Adipocyte (in vitro differentiated cells): ENCODE measurements at regions not wholly inside any gene's neighbourhood (a gene's known extent, or its start where the extent isn't known, plus 50 kb on each side); places are given as distances from the start of the nearest gene placed in this dataset.
A peak's percentile ranks its signal among the peaks of the same experiment; 100 is the strongest.

Experiments used
- DNase-seq: peaks from one replicate; pipeline ENCODE4 v3.0.0-alpha.2; 2015; ENCODE audit warnings: low read depth
- H3K27me3 ChIP-seq: replicated peaks from 2 replicates; pipeline ENCODE4 v1.7.0; 2013; ENCODE audit warnings: mild to moderate bottlenecking, low read length, moderate library complexity; ENCODE audit not compliant: control insufficient read depth, insufficient read depth
- H3K36me3 ChIP-seq: 2 replicates; pipeline ENCODE4 v1.7.0; 2013; ENCODE audit warnings: low read length, mild to moderate bottlenecking, moderate library complexity; ENCODE audit not compliant: control insufficient read depth, insufficient read depth, severe bottlenecking
- H3K4me1 ChIP-seq: 2 replicates; pipeline ENCODE4 v1.7.0; 2013; ENCODE audit warnings: mild to moderate bottlenecking, low read length, moderate library complexity; ENCODE audit not compliant: control insufficient read depth, insufficient read depth
- H3K4me3 ChIP-seq: 2 replicates; pipeline ENCODE4 v1.7.0; 2013; ENCODE audit warnings: mild to moderate bottlenecking, low read length, moderate library complexity
- H3K9ac ChIP-seq: 2 replicates; pipeline ENCODE4 v1.7.0; 2013; ENCODE audit warnings: mild to moderate bottlenecking, low read length, moderate library complexity
- H3K9me3 ChIP-seq: 2 replicates; pipeline ENCODE4 v1.7.0; 2013; ENCODE audit warnings: mild to moderate bottlenecking, low read length, moderate library complexity; ENCODE audit not compliant: control insufficient read depth

DNA sequence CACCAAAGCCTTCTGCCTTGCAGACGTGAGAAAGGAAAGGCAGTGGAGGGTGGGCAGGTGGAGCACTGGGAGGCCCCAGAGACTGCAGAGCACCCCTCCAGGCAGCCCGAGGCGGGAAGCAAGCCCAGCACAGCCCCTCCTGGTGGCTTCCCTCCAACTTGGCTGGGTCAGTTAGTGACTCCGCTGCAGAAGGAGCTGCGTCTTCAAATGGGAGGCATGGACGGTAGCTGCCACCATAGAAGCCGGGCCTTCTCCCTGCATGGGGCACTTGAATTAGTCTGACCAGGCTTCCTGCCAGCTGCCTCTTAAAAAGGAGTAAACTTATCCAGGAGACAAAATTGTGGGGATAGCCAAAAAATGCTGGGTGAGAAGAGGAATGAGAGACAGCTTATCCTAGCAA, 88.0 kb upstream of the RPS6KA2 start:
- Histone ChIP-seq H3K9ac (no peak overlapping the region), H3K4me3 (no peak overlapping the region), H3K4me1 (no peaks in the 10 kb centered on the region), H3K9me3 (peaks cover 13% of the 10 kb centered on the region), H3K36me3 (no peaks in the 10 kb centered on the region), H3K27me3 (peaks cover 21% of the 10 kb centered on the region)
- DNase-seq = no peak

DNA sequence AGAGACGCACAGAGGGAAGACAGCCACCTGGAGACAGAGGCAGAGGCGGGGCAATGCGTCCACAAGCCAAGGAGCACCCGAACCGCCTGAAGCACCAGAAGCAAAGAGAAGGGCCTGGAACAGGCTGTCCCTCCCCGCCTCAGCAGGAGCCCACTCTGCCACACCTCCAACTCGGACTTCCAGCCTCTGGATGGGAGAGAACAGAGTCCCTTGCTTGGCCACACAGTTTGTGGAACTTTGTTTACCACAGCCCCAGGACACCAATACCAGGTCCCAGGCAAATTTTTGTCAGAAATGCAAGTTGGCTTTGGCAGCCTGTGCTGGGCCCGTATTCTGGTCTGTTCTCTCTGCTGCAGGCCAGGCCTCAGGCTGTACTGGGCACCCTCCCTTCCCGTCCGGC, 87.5 kb upstream of the RPS6KA2 start:
- no peak overlapping the region for H3K4me3 ChIP-seq
- H3K36me3 ChIP-seq = no peaks in the 10 kb centered on the region
- no peak overlapping the region for H3K9ac ChIP-seq

DNA sequence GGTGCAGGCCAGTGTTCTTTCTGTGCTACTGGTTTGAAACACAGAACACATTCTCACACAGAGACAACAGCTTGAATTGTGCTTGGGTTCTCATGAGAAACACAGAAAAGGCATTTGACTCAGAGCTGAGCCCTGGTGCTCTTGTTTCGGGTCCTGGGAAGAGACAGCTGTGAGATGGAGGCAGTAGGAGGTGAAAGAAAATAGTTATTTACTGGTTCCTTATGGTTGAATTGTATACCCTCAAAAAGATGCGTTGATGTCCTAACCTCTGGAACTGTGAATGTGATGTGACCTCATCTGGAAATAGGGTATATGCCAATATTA, 87.1 kb upstream of the RPS6KA2 start:
- Histone ChIP-seq H3K4me1 (no peaks in the 10 kb centered on the region), H3K36me3 (no peaks in the 10 kb centered on the region), H3K27me3 (peaks cover 21% of the 10 kb centered on the region), H3K9me3 (peaks cover 13% of the 10 kb centered on the region), H3K9ac (no peak overlapping the region), H3K4me3 (no peak overlapping the region)
- no peak for DNase-seq

More for the DNA sequence above, 87.5 kb upstream of the RPS6KA2 start:
- Histone ChIP-seq H3K27me3 (peaks cover 21% of the 10 kb centered on the region), H3K9me3 (peaks cover 13% of the 10 kb centered on the region), H3K4me1 (no peaks in the 10 kb centered on the region)
- no peak for DNase-seq

DNA sequence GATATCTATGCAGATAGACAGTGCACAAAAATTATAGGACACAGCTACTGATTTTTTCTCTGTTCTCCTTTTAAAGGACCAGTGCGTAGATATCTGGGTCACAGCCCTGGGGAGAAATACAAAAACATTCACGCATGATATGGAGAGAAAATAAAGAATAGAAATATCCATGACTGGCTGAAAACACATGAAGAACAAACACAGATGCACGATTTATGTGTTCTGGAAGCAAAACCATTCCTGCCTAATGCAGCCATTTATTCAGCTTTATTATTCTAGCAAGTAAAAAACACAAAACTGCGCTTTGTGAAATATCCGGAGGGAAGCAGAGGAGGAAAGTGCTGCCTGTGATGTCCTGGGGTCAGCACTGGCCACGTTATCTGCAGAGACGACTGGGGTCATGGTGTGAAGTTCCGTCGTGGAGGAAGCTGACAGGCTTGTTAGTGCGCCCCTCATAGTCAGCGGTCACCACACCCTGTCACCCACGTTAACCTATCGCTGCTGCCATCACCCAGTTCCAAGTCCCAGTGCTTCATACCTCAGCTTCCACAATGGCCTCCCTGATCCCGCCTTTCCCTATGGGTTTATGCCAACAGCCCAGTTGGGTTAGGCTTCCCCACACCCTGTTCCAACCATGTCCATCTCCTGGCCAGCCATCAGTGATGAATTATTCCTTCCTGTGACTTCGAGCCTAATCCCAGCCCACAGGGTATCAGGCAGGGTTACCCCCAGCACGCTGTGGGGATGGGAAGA, 86.6 kb upstream of the RPS6KA2 start:
- no peak for DNase-seq
- Histone ChIP-seq H3K4me1 (no peaks in the 10 kb centered on the region), H3K9ac (no peak overlapping the region), H3K4me3 (no peak overlapping the region), H3K36me3 (no peaks in the 10 kb centered on the region), H3K9me3 (peaks cover 13% of the 10 kb centered on the region), H3K27me3 (peaks cover 21% of the 10 kb centered on the region)

DNA sequence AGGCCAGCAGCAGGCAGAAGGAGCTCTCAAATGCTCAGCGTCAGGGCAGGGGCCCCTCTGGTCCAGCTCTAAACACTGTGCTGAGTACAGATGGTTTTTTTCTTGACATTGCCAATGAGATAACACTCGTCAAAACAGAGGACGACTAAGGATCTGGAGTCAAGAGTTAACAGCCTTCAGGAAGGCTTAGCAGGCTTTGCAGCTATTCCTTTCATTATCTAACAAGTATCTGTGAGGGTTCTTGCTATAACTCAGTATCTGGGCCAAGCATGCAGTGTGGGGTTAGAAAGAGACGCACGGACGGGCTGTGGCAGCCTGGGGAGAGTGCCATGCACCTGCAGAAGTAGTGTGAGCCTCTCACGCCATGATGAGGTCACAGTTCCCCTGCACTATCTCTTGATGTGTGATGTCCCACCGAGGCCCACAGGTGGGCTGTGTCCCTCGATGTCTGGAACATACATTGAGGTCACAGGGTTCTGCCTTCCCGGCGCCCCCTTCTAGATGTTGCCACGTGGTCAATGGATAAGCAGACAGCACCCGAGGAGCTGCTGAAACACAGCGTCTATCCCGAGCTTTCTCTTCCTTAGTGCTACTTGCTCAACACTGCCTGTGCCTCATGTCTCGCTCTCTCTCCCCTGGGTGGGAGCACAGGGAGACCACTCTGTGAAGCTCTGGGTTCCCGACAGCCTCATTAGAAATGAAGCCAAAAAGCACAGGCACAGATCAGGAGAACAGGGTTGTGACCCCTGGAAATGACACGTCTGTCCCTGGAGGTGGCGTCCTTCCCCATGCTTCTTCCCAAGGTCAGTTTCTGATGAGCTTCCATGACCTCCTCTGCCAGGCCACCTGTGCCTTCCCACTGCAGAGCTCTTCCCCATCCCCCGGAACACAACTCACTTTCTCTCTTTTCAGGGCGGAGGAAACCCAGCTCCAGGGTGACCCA, 85.5 kb upstream of the RPS6KA2 start:
- Histone ChIP-seq H3K36me3 (no peaks in the 10 kb centered on the region), H3K9me3 (peaks cover 13% of the 10 kb centered on the region), H3K4me3 (no peak overlapping the region), H3K9ac (no peak overlapping the region), H3K4me1 (no peaks in the 10 kb centered on the region), H3K27me3 (peaks cover 21% of the 10 kb centered on the region)
- no peak for DNase-seq

DNA sequence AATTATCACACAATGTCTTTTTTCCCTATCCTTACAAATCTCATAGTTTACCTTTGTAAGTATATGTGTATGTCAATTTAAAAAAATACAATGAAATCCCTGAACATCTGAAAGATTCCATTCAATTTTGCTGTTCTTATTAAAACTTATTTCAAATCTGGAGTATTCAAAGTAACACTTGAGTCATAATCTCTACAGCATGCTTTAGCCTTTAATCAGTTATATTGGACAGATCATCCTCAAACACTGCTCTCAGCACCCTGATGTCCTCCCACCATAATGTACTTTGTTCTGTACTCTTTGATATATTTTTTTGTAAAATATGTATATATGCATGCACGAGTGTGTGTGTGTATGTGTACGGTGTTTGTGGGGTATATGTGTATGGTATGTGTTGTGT, 83.0 kb upstream of the RPS6KA2 start:
- Histone ChIP-seq H3K27me3 (peaks cover 22% of the 10 kb centered on the region), H3K36me3 (no peaks in the 10 kb centered on the region), H3K9me3 (peaks cover 13% of the 10 kb centered on the region), H3K4me3 (no peak overlapping the region), H3K9ac (no peak overlapping the region), H3K4me1 (no peaks in the 10 kb centered on the region)
- DNase-seq = no peak

DNA sequence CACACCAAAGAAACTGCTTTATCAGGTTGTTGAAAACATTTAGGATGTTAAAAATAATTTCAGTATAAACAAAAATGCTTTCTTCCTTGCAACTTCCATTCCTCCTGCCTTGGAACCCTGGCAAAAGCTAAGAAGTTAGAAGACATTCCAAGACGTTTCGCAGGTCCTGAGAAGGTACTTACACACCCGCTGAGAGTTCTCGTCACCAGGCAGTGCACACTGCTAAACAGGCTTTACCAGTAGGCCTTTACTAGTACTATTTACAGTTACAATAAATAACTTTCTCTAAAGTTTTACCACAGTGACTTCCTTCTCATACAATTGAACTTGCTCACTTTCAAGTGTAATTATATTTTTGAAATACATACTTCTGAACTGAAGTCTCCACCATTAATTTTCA, 81.4 kb upstream of the RPS6KA2 start:
- Histone ChIP-seq H3K36me3 (no peaks in the 10 kb centered on the region), H3K9me3 (peaks cover 13% of the 10 kb centered on the region), H3K4me1 (no peaks in the 10 kb centered on the region), H3K4me3 (no peak overlapping the region), H3K27me3 (peaks cover 24% of the 10 kb centered on the region), H3K9ac (no peak overlapping the region)
- DNase-seq = no peak

DNA sequence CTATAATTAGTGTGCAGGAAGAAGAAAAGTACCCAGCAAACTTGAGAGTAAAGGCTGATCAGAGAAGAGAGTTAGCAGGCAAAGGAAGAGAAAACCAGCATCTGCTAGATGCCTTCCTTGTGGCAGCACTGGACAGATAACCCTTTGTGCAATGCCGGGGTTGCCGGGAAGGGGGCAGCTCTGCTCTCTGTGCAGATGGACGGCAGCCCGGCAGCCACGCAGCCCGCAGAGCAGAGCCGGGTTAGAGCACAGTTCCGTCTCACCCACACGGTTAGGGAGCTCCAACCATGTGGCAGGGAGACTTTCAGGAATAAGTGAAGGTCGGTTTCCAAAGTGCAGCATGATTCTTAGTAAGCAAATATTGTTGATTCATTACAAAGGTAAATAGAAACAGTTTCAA, 80.0 kb upstream of the RPS6KA2 start:
- H3K36me3 ChIP-seq = no peaks in the 10 kb centered on the region
- no peak overlapping the region for H3K4me3 ChIP-seq
- H3K9ac ChIP-seq = no peak overlapping the region
- no peaks in the 10 kb centered on the region for H3K4me1 ChIP-seq
- peaks cover 31% of the 10 kb centered on the region for H3K27me3 ChIP-seq
- H3K9me3 ChIP-seq = peaks cover 9% of the 10 kb centered on the region
- DNase-seq = peak; percentile 16

DNA sequence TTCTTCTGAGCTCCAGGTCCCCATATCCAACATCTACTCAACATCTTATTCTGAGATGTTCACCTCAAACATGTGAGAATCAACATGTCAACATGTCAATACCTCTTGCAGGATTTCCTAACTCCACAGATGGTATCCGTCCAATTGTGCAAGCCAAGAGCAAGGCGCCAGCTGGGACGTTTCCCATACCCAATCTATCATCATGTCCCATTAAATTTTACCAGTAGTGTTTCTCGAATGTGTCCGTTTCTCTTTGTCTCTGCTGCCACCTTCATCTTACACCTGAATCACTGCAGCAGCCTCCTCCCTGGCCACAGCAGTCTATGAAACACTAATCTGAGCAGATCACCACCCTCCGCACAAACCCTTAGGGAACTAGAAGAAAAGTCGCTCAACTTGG, 78.0 kb upstream of the RPS6KA2 start:
- H3K4me1 ChIP-seq = no peaks in the 10 kb centered on the region
- peaks cover 35% of the 10 kb centered on the region for H3K27me3 ChIP-seq
- no peak for DNase-seq
- H3K36me3 ChIP-seq = no peaks in the 10 kb centered on the region
- H3K9me3 ChIP-seq = no peaks in the 10 kb centered on the region
- H3K4me3 ChIP-seq = no peak overlapping the region
- no peak overlapping the region for H3K9ac ChIP-seq

DNA sequence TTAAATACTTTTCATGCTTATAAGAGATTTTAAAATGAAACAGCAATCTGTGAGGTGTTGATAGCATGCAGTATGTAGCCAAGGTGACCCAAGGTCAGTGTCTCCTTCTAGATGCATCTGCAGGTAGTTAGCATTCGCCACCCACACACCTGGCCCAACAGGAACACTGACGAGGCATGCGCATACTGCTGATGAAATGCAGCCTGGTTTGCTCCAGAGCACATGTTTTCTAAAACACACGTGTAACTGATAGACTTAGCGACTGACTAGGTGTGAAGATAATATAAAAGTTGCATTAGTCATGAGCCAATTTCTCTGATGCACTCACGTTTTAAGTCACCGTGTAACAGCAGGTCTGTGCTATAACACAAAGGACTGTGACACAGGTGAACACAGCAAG, 77.1 kb upstream of the RPS6KA2 start:
- DNase-seq = no peak
- H3K36me3 ChIP-seq = no peaks in the 10 kb centered on the region
- H3K4me3 ChIP-seq = no peak overlapping the region
- H3K9ac ChIP-seq = no peak overlapping the region
- H3K9me3 ChIP-seq = no peaks in the 10 kb centered on the region
- H3K27me3 ChIP-seq = peaks cover 36% of the 10 kb centered on the region
- no peaks in the 10 kb centered on the region for H3K4me1 ChIP-seq

DNA sequence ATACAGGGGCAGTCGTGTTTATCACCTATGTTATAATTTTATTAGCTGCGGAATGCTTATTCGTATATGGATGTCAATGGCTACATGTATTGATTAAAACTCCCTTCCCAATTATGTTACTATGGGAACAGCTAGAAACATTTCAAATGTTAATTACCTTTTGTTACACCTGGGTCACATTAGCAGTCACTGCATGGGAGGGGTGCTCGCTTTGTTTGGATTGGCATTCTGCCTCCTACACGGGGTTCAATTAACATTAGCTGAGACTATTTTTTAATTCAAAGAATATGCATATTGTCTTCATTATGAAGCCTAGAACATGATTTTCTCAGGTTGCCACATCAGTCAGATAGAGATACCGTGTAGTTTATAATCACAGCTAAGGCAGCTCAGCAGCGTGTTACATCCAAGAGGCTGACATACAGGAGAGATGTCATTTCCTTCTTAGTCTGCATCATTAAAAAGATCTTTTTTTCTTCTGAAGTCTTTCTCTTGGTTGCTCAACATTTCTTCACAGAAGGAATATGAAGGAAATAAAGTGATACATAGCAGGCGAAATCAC, 76.2 kb upstream of the RPS6KA2 start:
- Histone ChIP-seq H3K9me3 (no peaks in the 10 kb centered on the region), H3K9ac (no peak overlapping the region), H3K36me3 (no peaks in the 10 kb centered on the region), H3K27me3 (peaks cover 46% of the 10 kb centered on the region), H3K4me1 (no peaks in the 10 kb centered on the region), H3K4me3 (no peak overlapping the region)
- peak; percentile 35 for DNase-seq
